ENCODE measurements at regions not wholly inside any gene's neighbourhood (a gene's known extent, or its start where the extent isn't known, plus 50 kb on each side); places are given as distances from the start of the nearest gene placed in this dataset.

DNA sequence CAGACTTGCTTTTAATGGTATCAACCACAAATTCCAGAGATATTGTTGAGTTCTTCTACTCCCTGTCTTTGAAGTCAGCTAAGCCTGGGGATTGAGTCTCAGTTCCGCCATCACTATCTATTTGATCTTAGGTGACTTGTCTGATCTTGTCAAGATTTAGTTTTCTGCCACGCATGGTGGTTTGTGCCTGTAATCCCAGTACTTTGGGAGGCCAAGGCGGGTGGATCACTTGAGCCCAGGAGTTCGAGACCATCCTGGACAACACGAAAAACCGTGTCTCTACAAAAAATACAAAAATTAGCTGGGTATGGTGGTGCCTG, 376.9 kb downstream of the FGF9 start:
- TF ChIP-seq, protein P1, sequence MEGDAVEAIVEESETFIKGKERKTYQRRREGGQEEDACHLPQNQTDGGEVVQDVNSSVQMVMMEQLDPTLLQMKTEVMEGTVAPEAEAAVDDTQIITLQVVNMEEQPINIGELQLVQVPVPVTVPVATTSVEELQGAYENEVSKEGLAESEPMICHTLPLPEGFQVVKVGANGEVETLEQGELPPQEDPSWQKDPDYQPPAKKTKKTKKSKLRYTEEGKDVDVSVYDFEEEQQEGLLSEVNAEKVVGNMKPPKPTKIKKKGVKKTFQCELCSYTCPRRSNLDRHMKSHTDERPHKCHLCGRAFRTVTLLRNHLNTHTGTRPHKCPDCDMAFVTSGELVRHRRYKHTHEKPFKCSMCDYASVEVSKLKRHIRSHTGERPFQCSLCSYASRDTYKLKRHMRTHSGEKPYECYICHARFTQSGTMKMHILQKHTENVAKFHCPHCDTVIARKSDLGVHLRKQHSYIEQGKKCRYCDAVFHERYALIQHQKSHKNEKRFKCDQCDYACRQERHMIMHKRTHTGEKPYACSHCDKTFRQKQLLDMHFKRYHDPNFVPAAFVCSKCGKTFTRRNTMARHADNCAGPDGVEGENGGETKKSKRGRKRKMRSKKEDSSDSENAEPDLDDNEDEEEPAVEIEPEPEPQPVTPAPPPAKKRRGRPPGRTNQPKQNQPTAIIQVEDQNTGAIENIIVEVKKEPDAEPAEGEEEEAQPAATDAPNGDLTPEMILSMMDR (IDR thresholded peaks at IDR 0.05) = no peak
- TF ChIP-seq POLR2A (IDR thresholded peaks at IDR 0.05) = no peak
